ENCODE measurements at regions not wholly inside any gene's neighbourhood (a gene's known extent, or its start where the extent isn't known, plus 50 kb on each side); places are given as distances from the start of the nearest gene placed in this dataset.

DNA sequence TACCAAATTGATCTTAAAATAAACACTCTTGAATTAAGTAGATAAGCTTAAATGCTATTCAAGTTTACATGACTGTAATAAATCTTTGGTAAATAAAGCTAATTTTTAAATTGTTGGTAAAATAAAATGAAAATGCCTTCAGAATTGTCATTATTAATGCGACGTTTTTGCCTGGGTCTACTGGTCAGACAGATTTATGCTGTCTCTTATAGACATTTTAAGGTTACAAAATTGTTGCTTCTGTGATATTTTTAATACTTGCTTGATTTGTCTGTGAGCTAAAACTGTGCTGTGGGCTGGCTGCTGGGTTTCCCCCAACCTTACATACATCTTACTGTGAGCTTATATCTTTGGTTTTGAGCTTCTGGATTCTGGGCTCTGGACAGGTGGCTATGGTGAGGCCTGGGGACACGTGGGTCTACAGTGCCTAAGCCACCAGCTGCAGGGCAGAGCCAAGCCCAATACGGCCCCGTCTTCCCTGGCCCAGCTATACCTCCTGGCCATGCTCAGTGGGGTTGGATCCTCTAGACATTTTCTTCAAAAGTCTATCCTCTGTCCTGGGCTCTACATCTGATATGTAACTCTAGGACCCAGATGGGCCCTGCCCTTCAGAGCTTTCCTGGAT is 81.4 kb downstream of the ETS2 start (continued):
- no peak for TF ChIP-seq ZNF207 (IDR thresholded peaks at IDR 0.05; ENCODE audit: borderline replicate concordance)

DNA sequence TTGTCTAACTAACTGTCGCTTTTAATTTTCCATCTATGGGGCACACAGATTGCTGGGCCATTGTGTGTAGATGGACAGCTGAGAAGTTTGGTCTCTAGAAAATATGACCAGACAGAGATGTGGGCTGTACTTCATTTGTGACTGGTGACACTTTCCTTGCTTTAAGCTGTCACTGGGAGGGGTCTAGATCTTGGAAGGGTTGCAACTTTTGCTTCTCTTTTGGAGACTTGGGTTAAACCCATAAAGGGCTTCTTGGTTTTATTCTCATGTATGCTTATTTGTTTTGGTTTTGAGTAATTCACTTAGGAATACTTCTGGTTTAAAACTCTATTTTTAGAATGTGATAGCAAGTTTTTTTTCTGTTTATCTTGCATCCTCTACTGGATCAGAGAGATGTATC is 80.2 kb downstream of the ETS2 start:
- Histone ChIP-seq H3K27ac (ENCODE audit: control insufficient read depth, insufficient read depth) (no peak overlapping the region), H3K27me3 (replicated peaks in 1 of 2; ENCODE audit: control insufficient read depth in 2 of 2, insufficient read depth in 2 of 2, low read length in 1 of 2) (no peaks in the 10 kb centered on the region), H3K9me3 (replicated peaks; ENCODE audit: control insufficient read depth, insufficient read depth, low read length) (no peaks in the 10 kb centered on the region; the same call in 2 of the 3 replicates), H3K36me3 (ENCODE audit: control insufficient read depth in 2 of 2, insufficient read depth in 2 of 2, low read length in 1 of 2) (no peaks in the 10 kb centered on the region), H3K4me3 (no peak overlapping the region), H3K9ac (ENCODE audit: control insufficient read depth, insufficient read depth, low read length) (no peak overlapping the region), H3K79me2 (ENCODE audit: control insufficient read depth, insufficient read depth, low read length) (no peaks in the 10 kb centered on the region), H3K4me1 (ENCODE audit: control insufficient read depth, insufficient read depth, low read length) (no peaks in the 10 kb centered on the region), H2AFZ (ENCODE audit: control insufficient read depth, low read depth, low read length) (no peak overlapping the region), H4K20me1 (ENCODE audit: control insufficient read depth, insufficient read depth) (no peaks in the 10 kb centered on the region), H3K4me2 (ENCODE audit: control insufficient read depth, insufficient read depth) (no peak overlapping the region)
- intact Hi-C loops (cut with micrococcal nuclease; ENCODE audit: unreplicated experiment) (no loop called here), in situ Hi-C loops (cut with MboI) (no loop called here)
- POLR2A ChIA-PET = no interaction called here
- RAD21 ChIA-PET (ENCODE audit: unreplicated experiment) = no interaction called here
- FAIRE-seq (no peak), DNase-seq (ENCODE audit: low read depth, low spot score) (no peak), ATAC-seq (no peak)
- 61% methylated on average over 1 of the region's 1 CpG for WGBS (ENCODE audit: insufficient coverage, insufficient replicate concordance, low lambda C conversion rate, missing lambda C conversion rate)
- TF ChIP-seq SRF (IDR thresholded peaks at IDR 0.05; ENCODE audit: low read depth in 2 of 2, low read length in 2 of 2) = no peak
- TF ChIP-seq HDAC6 (IDR thresholded peaks at IDR 0.05; ENCODE audit: unreplicated experiment) = no peak
- no peak for TF ChIP-seq ZNF274 (IDR thresholded peaks at IDR 0.05; ENCODE audit: insufficient read depth, insufficient read length)
- no peak for TF ChIP-seq NR2C1 (IDR thresholded peaks at IDR 0.05)
- no peak for TF ChIP-seq EZH2 (IDR thresholded peaks at IDR 0.05; ENCODE audit: borderline replicate concordance, control insufficient read depth, low read depth, low read length)
- TF ChIP-seq, protein P1, sequence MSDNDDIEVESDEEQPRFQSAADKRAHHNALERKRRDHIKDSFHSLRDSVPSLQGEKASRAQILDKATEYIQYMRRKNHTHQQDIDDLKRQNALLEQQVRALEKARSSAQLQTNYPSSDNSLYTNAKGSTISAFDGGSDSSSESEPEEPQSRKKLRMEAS (IDR thresholded peaks at IDR 0.05; ENCODE audit: low read depth, low read length) = no peak
- SMC1A ChIA-PET (ENCODE audit: uncharacterized antibody, unreplicated experiment) = interaction anchor here (0.6 kb wide), 1 partner anchor 716 kb away, joined by 4 read pairs; no protein-coding TSS in a partner anchor
- no TSS peak for BruUV-seq (replicated peaks)
- CTCF ChIA-PET = no interaction called here

All from GM12878 (cell line).